MM.1S (cell line): ENCODE measurements at regions not wholly inside any gene's neighbourhood (a gene's known extent, or its start where the extent isn't known, plus 50 kb on each side); places are given as distances from the start of the nearest gene placed in this dataset.

ENCODE experiments used
- DNase-seq: peaks from one replicate; pipeline ENCODE4 v3.0.0-alpha.2; 2015
- H2AFZ ChIP-seq: fragments of 300-600 bp; sonication (generic); 2 replicates; pipeline ENCODE4 v1.6.0; 2016; ENCODE audit warnings: antibody characterized with exemption, low read length
- H3F3A ChIP-seq: fragments of 300-600 bp; sonication (generic); 2 replicates; pipeline ENCODE4 v1.6.1; 2016; ENCODE audit warnings: mild to moderate bottlenecking, antibody characterized with exemption, low read length, moderate library complexity, mixed read lengths; ENCODE audit not compliant: insufficient read depth
- H3K27ac ChIP-seq: fragments of 300-600 bp; sonication (generic); 2 replicates; pipeline ENCODE4 v1.5.1; 2016; ENCODE audit warnings: mild to moderate bottlenecking, low read length
- H3K27me3 ChIP-seq: fragments of 300-600 bp; sonication (generic); replicated peaks from 2 replicates; pipeline ENCODE4 v1.6.0; 2016; ENCODE audit warnings: low read length; ENCODE audit not compliant: insufficient read depth
- H3K36me3 ChIP-seq: fragments of 300-600 bp; sonication (generic); replicated peaks from 2 replicates; pipeline ENCODE4 v1.6.1; 2016; ENCODE audit warnings: mild to moderate bottlenecking, low read length, mixed read lengths; ENCODE audit not compliant: insufficient read depth
- H3K4me1 ChIP-seq: fragments of 300-600 bp; sonication (generic); 2 replicates; pipeline ENCODE4 v1.6.1; 2016; ENCODE audit warnings: low read length, mixed read lengths
- H3K4me2 ChIP-seq: fragments of 300-600 bp; sonication (generic); 2 replicates; pipeline ENCODE4 v1.6.0; 2016; ENCODE audit warnings: low read depth, low read length
- H3K4me3 ChIP-seq: fragments of 300-600 bp; sonication (generic); 2 replicates; pipeline ENCODE4 v1.5.1; 2016; ENCODE audit warnings: low read length, mixed read lengths
- H3K79me2 ChIP-seq: fragments of 300-600 bp; sonication (generic); 2 replicates; pipeline ENCODE4 v1.6.1; 2016; ENCODE audit warnings: mixed run types, low read length, mixed read lengths
- H3K9ac ChIP-seq: fragments of 300-600 bp; sonication (generic); 2 replicates; pipeline ENCODE4 v1.6.1; 2016; ENCODE audit warnings: low read length, mixed read lengths
- H3K9me2 ChIP-seq: fragments of 300-600 bp; sonication (generic); replicated peaks from 2 replicates; pipeline ENCODE4 v1.6.1; 2016; ENCODE audit warnings: mild to moderate bottlenecking, low read length, mixed read lengths; ENCODE audit not compliant: insufficient read depth
- H3K9me3 ChIP-seq: fragments of 300-600 bp; sonication (generic); replicated peaks from 2 replicates; pipeline ENCODE4 v1.6.1; 2016; ENCODE audit warnings: mild to moderate bottlenecking, low read length, mixed read lengths; ENCODE audit not compliant: insufficient read depth
- H4K20me1 ChIP-seq: fragments of 300-600 bp; sonication (generic); 2 replicates; pipeline ENCODE4 v1.6.1; 2016; ENCODE audit warnings: mild to moderate bottlenecking, low read length, moderate library complexity, mixed read lengths; ENCODE audit not compliant: insufficient read depth
- CTCF ChIP-seq: fragments of 300-600 bp; sonication (generic); IDR thresholded peaks from 2 replicates; pipeline ENCODE4 v1.5.1; 2016; ENCODE audit warnings: antibody characterized with exemption, low read length, mixed read lengths
- EZH2 ChIP-seq: fragments of 300-600 bp; sonication (generic); optimal IDR thresholded peaks from 2 replicates; pipeline ENCODE3; 2017; ENCODE audit warnings: low read depth, mild to moderate bottlenecking, antibody characterized with exemption, low read length, mixed read lengths
- EZH2phosphoT487 ChIP-seq: fragments of 300-600 bp; sonication (generic); IDR thresholded peaks from 2 replicates; pipeline ENCODE4 v1.6.1; 2018; ENCODE audit warnings: antibody characterized with exemption, low read length

- no peaks in the 10 kb centered on the region for H3K79me2 ChIP-seq
- DNase-seq = no peak
- H3K4me1 ChIP-seq = no peaks in the 10 kb centered on the region
- H3F3A ChIP-seq = no peaks in the 10 kb centered on the region
- no peaks in the 10 kb centered on the region for H3K9me2 ChIP-seq
- no peaks in the 10 kb centered on the region for H3K27me3 ChIP-seq
- no peaks in the 10 kb centered on the region for H3K36me3 ChIP-seq
- no peak for TF ChIP-seq CTCF
- no peak for TF ChIP-seq EZH2
- TF ChIP-seq EZH2phosphoT487 = no peak
- no peak overlapping the region for H3K4me3 ChIP-seq
- H3K9ac ChIP-seq = no peak overlapping the region
- no peak overlapping the region for H3K27ac ChIP-seq
- no peaks in the 10 kb centered on the region for H4K20me1 ChIP-seq
- H2AFZ ChIP-seq = no peak overlapping the region
- H3K4me2 ChIP-seq = no peak overlapping the region
- no peaks in the 10 kb centered on the region for H3K9me3 ChIP-seq
Measured at GRCh38 chr12:127640181-127640886, 626.6 kb upstream of the TMEM132C start.

GRCh38 chr12:127642208-127642607, 624.8 kb upstream of the TMEM132C start:
- Histone ChIP-seq H3K9me3 (no peaks in the 10 kb centered on the region), H3K4me1 (no peaks in the 10 kb centered on the region), H2AFZ (no peak overlapping the region), H3K36me3 (no peaks in the 10 kb centered on the region), H3K27ac (no peak overlapping the region), H3F3A (no peaks in the 10 kb centered on the region), H3K4me3 (no peak overlapping the region), H4K20me1 (no peaks in the 10 kb centered on the region), H3K27me3 (no peaks in the 10 kb centered on the region), H3K79me2 (no peaks in the 10 kb centered on the region), H3K9me2 (no peaks in the 10 kb centered on the region), H3K9ac (no peak overlapping the region), H3K4me2 (no peak overlapping the region)
- DNase-seq = no peak
- TF ChIP-seq EZH2 (no peak), CTCF (no peak), EZH2phosphoT487 (no peak)

- no peaks in the 10 kb centered on the region for H3F3A ChIP-seq
- H3K27me3 ChIP-seq = no peaks in the 10 kb centered on the region
- no peak overlapping the region for H3K4me2 ChIP-seq
- no peaks in the 10 kb centered on the region for H3K36me3 ChIP-seq
- no peak overlapping the region for H3K4me3 ChIP-seq
- no peaks in the 10 kb centered on the region for H3K4me1 ChIP-seq
- H3K9ac ChIP-seq = no peak overlapping the region
- H3K27ac ChIP-seq = no peak overlapping the region
- no peaks in the 10 kb centered on the region for H3K9me2 ChIP-seq
- no peak for DNase-seq
- H3K79me2 ChIP-seq = no peaks in the 10 kb centered on the region
- H2AFZ ChIP-seq = no peak overlapping the region
- TF ChIP-seq EZH2phosphoT487 (no peak), CTCF (no peak), EZH2 (no peak)
- no peaks in the 10 kb centered on the region for H4K20me1 ChIP-seq
- H3K9me3 ChIP-seq = no peaks in the 10 kb centered on the region
Measured at GRCh38 chr12:127648321-127648720, 618.6 kb upstream of the TMEM132C start.
